ENCODE measurements at regions not wholly inside any gene's neighbourhood (a gene's known extent, or its start where the extent isn't known, plus 50 kb on each side); places are given as distances from the start of the nearest gene placed in this dataset.
"Not testable (repeated sequence)": the region's sequence is repeated elsewhere in the genome, so short reads cannot be mapped to it uniquely, and the experiment has no call there.

DNA sequence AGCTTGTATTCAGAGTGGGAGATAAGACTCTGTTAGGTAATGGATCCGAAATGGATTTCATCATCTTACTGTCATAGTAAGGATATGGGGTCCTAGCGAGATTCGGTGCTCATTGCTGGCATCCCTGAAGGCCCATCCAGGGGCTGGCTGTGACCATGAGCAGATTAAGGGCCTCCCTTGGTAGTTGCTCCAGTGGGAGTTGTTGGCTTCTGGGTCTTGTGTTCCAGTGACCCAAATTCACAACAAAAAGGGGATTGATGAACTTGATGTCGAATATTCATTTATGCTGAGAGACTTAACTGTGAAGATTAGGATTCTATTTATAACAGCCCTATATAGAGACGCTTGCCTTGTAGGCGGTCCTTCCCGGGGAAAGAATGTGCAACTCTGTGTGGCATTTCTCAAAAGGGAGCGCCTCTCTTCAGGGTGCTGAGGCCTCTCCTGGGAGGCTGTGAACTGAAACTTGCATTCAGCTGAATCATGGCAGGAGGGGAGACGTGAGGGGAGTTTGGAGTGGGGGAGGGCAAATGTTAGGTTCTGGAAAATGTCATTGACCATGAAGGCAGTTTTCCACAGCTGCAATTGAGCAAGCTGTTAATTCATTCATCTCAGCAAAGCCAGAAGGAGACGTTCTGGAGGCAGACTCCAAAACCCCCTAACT lies 233.1 kb upstream of the FZD8 start:
- DNase-seq = no peak

DNA sequence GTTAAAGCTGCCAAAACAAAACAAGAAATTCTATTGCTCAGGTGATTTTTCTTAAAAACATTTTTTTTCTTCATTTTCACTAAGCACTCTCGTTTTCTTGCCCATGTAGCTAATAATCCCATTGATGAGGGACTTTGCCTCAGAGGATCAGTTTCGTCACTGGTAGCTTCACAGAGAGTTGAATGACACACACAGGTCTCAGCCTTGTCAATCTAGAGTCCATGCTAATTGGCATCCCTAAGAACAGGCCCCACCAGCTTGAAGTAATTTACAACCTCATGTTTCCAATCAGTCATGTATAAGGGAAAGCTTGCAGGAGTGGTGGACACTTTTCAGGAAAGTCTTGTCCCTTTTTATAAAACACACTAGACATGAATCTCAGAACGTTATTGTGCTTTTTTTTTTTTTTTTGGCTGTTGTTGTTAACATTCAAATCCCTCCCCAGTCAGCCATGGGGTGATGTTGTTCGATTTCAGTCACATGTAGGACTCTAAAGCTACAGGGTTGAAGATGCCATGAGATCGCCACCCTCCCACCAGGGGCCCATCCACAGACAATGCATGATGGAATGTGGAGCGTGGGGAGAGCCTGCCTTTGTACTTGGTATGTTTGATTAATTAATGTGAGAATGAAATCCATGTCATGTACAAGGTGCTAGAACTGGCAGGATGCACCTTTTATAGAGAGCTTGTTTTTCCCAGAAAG lies 232.4 kb upstream of the FZD8 start:
- no peak for DNase-seq

DNA sequence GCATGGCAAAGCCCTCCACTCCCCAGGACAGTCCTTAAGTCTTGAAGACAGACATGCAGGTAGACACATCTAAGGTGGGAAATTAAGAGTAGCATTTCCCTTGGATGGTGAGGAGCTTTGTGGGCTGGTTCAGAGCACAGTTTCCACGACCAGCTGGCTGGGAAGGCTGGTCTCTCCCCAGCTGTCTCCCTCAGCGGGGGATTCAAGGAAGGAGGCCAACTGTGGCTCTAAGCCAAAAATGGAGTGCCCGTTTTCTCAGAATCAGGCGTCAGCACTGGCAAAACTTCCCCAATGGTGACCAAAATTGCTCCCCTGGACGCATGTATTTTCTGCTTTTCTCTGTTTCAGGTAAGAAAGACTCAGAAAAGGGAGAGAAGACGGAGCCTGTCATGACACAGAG lies 230.6 kb upstream of the FZD8 start:
- DNase-seq = no peak

DNA sequence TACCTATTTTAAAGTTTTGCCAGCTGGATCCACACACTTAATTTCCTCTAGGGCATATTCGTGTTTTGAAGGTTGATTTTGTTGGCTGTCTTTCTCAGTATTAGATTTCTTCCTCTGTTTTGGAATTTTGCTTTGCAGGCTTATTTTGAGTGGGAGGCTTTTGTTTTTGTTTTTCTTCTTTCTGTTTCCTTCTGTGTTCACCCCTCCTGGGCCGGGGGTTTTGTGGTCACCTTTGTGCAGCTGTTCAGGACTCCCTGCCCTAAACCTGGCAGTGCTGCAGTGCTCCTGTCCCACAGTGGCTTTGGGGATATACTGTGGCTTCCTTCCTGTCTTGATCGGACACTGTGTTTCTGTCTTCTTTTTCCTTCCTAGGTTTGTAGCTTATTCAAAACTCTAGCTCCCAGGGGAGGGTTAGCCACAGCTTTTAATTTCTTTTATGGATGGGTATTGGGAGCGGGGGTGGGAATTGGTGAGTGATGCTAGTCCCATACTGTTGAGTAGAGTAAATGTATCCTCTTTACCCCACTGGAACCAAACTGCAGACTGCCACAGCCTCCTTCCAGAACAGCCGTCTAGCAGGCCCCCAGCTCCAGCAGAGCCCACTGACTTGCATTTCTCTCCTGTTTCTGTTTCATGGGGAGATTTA lies 228.7 kb upstream of the FZD8 start:
- DNase-seq = no peak

DNA sequence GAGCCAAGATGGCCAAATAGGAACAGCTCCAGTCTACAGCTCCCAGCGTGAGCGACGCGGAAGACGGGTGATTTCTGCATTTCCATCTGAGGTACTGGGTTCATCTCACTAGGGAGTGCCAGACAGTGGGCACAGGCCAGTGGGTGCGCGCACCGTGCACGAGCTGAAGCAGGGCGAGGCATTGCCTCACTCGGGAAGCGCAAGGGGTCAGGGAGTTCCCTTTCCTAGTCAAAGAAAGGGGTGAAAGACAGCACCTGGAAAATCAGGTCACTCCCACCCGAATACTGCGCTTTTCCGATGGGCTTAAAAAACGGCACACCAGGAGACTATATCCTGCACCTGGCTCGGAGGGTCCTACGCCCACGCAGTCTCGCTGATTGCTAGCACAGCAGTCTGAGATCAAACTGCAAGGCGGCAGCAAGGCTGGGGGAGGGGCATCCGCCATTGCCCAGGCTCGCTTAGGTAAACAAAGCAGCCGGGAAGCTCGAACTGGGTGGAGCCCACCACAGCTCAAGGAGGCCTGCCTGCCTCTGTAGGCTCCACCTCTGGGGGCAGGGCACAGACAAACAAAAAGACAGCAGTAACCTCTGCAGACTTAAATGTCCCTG lies 216.7 kb upstream of the FZD8 start:
- not testable (repeated sequence) for DNase-seq

DNA sequence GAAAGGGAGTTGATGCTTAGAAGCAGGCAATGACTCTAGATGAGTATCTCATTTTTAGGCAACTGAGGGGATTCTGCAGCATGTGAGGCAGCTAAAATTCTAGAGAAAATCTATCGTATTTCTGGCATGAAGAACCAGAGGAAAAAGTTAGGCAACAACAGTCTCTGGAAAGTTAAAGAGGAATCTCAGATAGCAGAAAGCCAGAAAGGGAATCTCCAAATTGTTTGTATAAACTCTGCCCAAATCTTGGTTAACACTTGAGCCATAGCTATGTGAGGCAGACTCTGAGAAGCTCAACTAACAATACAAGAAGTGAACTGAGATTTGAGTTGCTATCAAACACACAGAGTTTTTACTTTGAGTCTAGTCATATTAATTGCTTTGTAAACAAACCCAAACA lies 215.8 kb upstream of the FZD8 start:
- no peak for DNase-seq

DNA sequence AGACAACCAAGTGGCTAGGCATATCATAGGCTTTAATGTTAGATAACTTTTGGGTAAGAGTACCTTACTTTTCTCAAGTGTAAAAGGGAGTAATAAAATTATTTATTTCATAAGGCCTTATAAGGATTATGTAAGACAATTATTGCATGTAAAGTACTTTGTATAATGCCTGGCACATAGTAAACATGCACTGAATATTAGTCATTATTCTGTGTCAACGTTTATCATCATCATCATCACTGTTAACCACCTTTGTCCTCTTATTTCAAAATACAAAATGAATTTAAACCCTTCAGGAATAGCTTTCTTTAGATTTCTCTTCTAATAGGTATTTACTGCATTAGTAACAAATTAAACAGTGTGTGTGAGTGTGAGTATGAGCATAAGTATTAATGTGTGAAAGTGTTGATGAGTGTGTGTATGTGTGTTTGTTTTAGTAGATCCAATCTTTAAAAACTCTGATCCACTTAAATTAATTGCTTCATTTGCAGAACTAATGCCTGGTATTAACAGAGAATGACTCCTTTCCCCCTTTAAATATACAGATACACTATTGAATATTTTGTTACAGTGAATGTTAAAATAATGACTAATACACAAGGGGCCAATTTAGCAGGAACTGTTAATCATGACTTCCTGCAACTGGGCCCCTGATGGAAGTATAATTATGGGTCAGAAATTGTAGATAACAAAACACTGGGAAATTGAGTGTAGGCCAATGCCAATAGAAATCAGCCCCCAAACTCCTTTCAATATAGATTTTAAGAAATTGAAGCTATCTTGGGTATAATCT lies 213.3 kb upstream of the FZD8 start:
- DNase-seq = no peak

DNA sequence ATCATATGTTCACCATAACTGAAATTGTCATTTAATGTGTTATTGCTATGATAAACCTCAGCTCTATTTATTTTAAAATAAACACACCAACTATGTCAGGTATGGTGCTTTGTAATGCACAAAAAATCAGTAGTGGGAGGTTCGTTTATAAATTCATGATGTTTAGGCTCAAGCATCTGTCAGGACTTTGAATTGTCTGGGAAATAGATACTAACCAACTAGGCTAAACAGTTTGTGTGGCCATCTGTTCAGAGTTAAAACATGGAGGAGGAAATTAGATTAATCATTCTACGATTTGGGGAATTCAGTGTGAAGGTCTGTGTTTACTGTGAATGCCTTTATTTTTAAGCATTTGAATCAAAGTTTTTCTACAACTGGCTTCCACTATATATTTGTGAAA lies 212.6 kb upstream of the FZD8 start:
- DNase-seq = no peak

DNA sequence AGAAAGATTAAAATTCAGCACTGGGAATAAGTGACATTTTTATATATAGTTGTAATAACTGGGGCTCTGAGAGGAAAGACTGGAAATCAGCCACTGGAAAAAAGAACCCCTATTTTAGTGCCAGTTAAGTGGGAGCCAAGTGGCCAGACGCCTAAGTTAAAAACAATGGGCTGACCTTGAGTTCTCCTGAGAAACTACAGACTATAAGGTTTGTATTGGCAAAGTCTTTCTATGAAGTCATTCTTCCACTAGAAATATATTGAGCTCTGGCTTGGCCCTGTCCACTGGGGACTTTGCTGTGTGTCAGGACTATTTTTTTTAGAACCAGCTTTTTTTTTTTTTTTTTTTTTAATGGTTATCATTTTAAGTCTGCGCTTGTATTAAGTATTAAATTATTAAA lies 210.6 kb upstream of the FZD8 start:
- no peak for DNase-seq

DNA sequence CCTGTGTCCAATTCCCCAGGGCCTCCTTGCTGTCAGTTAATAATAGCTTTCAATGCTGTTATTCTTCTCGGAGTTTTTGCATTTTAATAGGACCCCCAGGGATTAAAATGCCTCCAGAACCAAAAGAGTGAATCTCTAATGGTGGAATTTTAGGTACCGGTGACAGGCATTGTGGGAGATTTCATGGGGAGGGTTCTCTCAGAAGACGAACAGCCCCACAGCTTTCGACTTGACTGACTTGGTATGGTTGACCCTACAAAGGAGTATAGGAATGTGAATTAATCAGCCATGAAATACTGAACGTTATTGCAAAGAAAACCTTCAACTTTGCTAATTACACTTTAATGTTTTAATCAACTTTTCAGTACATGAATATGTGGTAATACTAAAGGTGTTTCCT lies 206.3 kb upstream of the FZD8 start:
- no peak for DNase-seq

DNA sequence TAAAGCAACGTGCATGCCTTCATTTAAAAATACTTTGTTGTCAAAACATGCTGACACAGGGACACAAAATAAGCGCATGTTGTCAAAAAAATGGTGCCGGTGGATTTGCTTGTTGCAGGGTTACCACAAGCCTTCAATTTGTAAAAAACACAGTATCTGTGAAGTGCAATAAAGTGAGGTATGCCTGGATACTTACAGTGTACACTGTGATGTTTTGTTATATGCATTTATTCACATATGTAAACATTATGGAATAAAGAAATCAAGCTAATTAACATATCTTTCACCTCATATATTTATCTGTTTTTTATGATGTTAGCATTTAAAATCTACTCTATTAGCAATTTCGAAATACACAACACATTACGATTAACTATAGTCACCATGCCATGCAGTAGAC lies 202.6 kb upstream of the FZD8 start:
- no peak for DNase-seq

DNA sequence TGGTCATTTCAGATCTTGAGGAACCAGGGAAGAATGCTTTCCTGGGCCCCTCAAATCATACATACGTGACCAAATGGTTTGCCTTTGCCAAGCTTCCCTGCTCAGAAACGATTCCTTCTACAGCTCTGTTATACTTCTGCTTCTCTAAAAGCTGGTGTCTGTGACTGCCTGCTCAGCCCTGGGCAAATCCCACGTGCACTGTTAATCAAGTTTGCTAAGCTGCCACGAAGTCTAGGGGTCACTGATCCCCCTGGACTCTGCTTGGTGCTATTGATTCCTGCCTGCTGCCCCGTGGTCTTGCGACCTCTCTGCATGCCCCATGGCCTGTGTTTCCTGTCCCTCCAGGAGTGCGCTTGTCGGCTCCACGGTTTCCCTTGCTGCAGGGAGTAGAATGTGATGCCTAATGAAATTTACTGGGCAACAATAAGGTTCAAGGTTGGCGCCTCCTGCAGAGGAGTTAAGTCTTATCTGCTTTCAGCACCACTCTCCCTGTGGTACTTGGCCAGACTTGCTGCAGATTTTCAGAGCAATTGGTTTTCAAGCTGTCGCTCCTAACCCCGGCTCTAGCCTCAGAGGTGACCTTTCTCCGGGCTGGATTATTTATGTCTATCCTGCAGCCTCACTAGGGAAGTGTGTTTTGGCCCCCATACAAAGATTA lies 201.6 kb upstream of the FZD8 start:
- DNase-seq = no peak

DNA sequence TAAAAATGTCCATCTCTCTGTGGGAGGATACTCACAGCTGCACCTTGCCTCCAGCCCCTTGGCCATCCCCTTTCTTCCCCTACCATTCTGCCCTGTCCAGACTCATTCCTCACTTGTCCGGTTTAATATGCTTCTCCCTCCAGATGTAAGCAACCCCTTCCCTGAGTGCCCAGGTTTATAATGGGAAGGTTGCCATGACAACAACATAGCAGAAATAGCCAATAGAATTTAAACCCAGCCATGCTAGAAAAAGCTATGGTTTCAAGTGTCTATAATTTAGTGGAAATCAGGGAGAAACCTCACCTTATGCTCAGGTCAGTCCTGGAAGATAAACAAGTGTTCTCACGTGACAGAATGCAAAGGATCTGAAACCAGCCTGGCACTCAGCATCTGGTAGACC lies 196.0 kb upstream of the FZD8 start:
- no peak for DNase-seq

DNA sequence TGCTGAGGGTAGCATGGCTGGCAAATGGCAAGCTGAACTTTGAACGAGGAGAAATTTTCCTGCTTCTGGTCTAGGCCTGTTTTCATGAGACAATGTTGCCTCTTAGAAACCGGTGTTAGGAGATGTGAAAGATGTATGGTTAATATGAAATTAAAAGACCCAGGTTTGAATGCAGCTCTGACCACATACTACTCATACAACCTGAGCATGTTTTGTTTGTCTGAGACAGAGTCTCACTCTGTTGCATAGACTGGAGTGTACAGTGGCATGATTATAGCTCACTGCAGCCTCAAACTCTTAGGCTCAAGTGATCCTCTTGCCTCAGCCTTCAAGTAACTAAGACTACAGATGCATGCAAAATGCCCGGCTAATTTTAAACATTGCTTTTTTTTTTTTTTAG lies 193.4 kb upstream of the FZD8 start:
- DNase-seq = no peak

DNA sequence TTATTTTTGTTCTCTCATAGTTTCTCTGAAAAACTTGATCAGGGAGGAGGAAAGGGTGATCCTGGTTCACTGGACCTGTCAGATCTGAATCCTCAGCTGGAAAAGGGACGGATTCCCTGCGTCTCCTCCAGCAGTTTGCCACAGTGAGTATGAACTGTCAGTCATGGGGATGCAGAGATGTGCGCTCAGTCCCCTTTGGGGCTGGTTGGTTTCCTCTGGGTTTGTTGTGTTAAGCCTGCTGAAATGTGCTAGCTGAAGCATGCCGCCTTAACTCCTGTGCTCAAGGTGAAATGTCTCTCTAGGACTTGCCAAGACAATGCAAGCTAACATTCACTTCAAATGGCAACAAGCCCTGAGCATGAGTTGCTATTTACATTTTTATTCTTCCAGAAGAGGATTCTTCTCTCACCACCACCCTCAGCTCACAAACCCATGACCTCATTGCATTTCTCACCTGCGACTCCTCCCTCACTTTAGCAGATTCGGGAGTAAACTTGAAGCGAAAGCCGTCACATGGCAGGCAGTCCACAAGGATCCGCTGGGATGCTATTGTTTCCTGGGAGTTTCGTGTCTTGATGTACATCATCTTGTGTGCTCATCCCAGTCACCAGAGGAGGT lies 192.9 kb upstream of the FZD8 start:
- DNase-seq = no peak

DNA sequence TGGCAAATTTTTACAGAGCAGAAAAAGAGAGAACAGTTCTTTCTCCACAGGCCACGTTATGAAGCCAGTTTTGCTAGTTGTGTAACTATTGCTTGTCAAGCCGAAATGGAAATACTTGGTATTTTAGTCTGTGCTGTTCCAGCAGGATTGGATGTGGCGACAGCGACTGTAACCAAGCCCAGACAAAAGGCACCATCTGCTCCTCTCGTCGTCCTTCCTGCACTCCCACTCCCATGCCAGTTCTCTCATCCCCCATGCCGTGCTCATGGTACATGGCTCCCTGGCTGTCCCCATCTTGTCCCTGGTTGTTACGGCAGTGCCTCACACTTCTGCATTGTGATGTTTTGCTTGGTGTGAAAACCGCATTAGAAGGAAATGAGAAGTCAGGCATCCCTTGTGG lies 185.7 kb upstream of the FZD8 start:
- peak in 35 of 58 donors; percentile 1 to 73 (median 22) for DNase-seq

DNA sequence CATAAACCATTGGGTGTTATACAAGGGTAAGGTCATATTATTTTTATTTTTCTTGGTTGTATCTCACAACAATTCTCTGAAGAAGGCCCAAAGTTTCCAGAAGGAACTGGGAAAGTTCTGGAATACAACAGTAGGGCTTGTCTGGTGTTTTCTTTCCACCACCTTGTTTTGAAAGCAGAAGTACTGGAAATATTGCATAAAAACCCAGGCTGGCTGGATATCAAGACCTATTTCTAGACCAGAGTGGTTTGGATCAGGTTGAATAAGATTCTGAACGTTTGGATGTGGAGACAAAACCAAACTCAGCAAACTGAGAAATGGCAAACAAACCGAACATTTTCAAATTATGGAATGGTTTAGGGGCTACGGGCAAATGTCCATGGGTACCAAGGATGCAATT lies 182.6 kb upstream of the FZD8 start:
- DNase-seq = peak in 2 of 58 donors; percentile 3 to 6

DNA sequence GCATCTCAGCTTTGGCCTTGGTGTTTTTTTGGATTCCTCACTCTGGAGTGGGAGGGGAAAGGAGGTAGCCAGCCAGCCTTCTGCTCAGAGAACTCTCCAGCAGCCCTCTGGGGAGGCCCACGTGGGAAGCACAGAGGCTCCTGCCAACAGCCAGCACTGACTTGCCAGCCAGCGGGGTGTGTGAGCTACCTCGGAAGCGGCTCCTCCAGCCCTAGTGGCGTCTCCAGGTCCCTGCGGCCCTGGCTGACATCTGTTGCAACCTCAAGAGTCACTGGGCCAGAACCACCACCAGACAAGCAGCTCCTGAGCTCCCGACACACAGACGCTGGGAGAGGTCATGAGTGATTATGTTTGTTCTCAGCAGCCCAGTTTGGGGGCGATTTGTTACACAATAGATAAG lies 180.2 kb upstream of the FZD8 start:
- peak in 55 of 58 donors; percentile 16 to 83 (median 61) for DNase-seq

DNA sequence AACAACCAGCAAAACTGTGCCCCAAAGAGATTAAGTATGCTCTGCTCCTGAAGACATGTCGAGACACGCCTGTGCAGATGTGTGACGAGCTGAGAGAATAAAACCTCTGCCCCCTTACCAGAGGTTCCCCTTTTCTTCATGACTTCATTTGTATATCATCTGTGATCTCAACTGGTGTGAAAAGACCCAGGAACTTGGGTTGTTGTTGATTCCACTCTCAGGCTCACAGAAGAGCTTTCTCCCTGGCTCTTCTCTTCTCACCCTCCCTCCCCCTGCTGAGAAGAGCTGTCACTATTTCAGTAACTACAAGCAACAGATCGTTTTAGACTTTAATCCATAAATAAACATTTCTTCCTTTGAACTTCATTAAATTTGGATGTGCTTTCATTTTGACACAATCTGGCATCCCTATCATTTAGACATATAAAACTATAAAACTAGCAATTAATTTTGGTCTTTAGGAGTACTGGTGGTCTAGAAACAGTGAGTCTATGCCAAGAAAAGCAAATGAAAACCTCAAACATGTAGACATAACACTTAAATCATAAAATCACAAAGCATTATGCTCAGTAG lies 179.3 kb upstream of the FZD8 start:
- DNase-seq = no peak

DNA sequence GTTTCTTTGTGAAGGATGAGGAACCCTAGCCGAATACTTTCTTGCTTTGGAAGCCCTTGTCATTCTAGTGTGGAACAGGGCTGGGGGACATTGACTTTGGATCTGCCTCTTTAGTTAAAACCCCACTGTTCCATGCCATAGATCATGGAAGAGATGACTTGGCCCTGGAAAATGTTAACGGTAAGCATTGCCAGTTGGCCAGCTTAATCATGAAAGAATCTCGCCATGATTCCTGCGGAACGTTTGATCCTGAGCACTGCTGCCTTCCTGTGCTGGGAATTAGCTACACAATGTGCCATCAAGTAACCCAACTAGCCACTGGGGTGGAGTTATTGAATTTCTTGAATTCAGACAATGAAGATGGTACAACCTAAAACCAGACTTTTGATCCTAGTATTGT lies 177.6 kb upstream of the FZD8 start:
- no peak for DNase-seq

All from anterior cingulate cortex (tissue), 58 donors.